Gastroesophageal sphincter (tissue), 4 donors: ENCODE measurements at regions not wholly inside any gene's neighbourhood (a gene's known extent, or its start where the extent isn't known, plus 50 kb on each side); places are given as distances from the start of the nearest gene placed in this dataset.

Experiments
- ATAC-seq: fragments of 150-250 bp; one replicate; pipeline ENCODE4 v1.9.1; 2016; ENCODE audit warnings: mild to moderate bottlenecking, moderate library complexity
- H3K27ac ChIP-seq, 4 donors: fragments of 200-600 bp; sonication (generic) in 3 of 4; 1 replicate in 3 of 4; 2 replicates in 1 of 4; pipeline ENCODE4 v1.5.1; 2016 to 2019
- H3K27me3 ChIP-seq: fragments of 200-600 bp; sonication (generic); one replicate; pipeline ENCODE4 v1.5.1; 2019
- H3K36me3 ChIP-seq, 2 donors: fragments of 200-600 bp; sonication (generic); one replicate each; pipeline ENCODE4 v1.5.1; 2019; ENCODE audit warnings: control low read depth in 1 of 2
- H3K4me1 ChIP-seq, 3 donors: fragments of 200-600 bp; sonication (generic); 1 replicate in 2 of 3; 2 replicates in 1 of 3; pipeline ENCODE4 v1.5.1; 2016 to 2019; ENCODE audit warnings: control low read depth in 2 of 3
- H3K4me3 ChIP-seq, 2 donors: fragments of 200-600 bp; sonication (generic); one replicate each; pipeline ENCODE4 v1.5.1; 2019; ENCODE audit warnings: mild to moderate bottlenecking in 1 of 2, moderate library complexity in 1 of 2
- H3K9me3 ChIP-seq, 3 donors: fragments of 200-600 bp; sonication (generic); one replicate each; pipeline ENCODE4 v1.5.1; 2017 to 2019; ENCODE audit warnings: control low read depth in 2 of 3
- EP300 ChIP-seq: sonication (generic); formaldehyde crosslinking; IDR thresholded peaks from one replicate; pipeline ENCODE4 v1.6.1; 2017; ENCODE audit warnings: antibody characterized with exemption, mild to moderate bottlenecking
- POLR2A ChIP-seq, 2 donors: fragments of 450-650 bp; IDR thresholded peaks; one replicate each; pipeline ENCODE4 v1.6.1; 2017; ENCODE audit warnings: antibody characterized with exemption in 2 of 2, mild to moderate bottlenecking in 2 of 2, moderate library complexity in 1 of 2
- POLR2AphosphoS5 ChIP-seq: sonication (generic); formaldehyde crosslinking; IDR thresholded peaks from one replicate; pipeline ENCODE4 v1.6.1; 2017; ENCODE audit warnings: antibody characterized with exemption
- WGBS, 2 donors: methylation state at CpG; one replicate each; pipeline ENCODE4 v1.1.5; 2018; ENCODE audit warnings: low coverage in 1 of 2; 5-methylcytosine and 5-hydroxymethylcytosine counted together
- TF ChIP-seq, protein P1 (sequence below), 4 experiments: fragments of 200-600 bp in 2 of 4; fragments of 450-650 bp in 2 of 4; sonication (generic) in 1 of 4; IDR thresholded peaks; one replicate each; pipeline ENCODE4 v1.5.1; 2017 to 2019; ENCODE audit warnings: antibody characterized with exemption in 4 of 4, mild to moderate bottlenecking in 2 of 4, moderate library complexity in 2 of 4

DNA sequence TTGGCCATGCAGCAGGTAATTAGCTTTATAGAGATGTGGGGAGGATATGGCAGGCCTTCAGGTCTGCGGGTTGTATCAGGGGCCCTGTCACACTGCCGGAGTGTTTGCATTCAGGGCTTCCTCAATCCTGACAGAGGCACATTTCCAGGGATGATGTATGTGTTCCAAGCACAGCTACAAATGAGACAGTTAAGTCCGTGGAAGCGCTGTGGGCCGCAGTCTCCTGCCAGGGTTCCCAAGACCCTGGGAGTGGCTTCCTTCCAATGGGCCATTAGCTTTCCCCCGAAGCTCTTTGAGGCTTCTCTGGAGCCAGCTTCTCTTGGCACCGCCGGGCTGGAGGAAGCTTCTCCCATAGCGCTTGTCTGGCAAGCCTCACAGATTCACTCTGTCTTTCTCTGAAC, 1524.7 kb upstream of the TMEM132C start:
- no peak for ATAC-seq
- Histone ChIP-seq H3K27me3 (no peaks in the 10 kb centered on the region), H3K9me3 (no peaks in the 10 kb centered on the region), H3K4me1 (no peaks in the 10 kb centered on the region), H3K36me3 (no peaks in the 10 kb centered on the region), H3K4me3 (no peak overlapping the region), H3K27ac (no peak overlapping the region)
- 17 to 83% methylated on average over 3 to 6 of the region's 9 CpGs for WGBS, 2 donors
- TF ChIP-seq, protein P1, sequence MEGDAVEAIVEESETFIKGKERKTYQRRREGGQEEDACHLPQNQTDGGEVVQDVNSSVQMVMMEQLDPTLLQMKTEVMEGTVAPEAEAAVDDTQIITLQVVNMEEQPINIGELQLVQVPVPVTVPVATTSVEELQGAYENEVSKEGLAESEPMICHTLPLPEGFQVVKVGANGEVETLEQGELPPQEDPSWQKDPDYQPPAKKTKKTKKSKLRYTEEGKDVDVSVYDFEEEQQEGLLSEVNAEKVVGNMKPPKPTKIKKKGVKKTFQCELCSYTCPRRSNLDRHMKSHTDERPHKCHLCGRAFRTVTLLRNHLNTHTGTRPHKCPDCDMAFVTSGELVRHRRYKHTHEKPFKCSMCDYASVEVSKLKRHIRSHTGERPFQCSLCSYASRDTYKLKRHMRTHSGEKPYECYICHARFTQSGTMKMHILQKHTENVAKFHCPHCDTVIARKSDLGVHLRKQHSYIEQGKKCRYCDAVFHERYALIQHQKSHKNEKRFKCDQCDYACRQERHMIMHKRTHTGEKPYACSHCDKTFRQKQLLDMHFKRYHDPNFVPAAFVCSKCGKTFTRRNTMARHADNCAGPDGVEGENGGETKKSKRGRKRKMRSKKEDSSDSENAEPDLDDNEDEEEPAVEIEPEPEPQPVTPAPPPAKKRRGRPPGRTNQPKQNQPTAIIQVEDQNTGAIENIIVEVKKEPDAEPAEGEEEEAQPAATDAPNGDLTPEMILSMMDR (IDR thresholded peaks at IDR 0.05): no peak
- no peak for TF ChIP-seq POLR2AphosphoS5
- TF ChIP-seq POLR2A (IDR thresholded peaks at IDR 0.05): no peak
- TF ChIP-seq EP300: no peak

DNA sequence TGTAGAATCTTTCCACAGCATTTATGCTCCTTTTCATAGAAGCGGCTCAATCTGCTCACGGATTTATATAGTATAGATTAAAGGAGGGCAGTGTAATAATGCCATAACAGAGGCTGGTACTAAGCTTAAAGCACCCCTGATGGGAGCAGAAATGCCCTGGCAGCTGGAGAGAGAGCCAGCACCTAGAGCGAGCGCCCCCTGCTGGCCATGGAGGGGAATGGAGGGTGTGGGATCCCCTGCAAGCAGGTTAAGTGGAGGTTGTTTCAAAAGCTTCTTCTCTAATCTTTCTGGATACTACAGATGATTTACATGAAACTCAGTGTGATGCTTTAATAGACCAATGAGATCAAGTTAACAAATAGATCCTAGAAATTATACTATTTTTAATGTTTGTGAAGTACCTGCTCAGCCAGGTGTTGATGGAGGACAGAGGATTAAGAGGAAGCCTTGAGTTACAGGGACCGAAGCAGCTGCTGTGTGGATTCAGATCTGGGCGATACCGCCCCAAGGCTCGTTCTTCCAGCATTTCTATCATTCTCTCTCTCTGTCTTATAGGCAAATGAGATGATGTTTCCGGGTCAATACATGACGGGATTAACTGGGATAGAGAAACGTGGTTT, 1519.3 kb upstream of the TMEM132C start:
- Histone ChIP-seq H3K27ac (no peak overlapping the region), H3K9me3 (no peaks in the 10 kb centered on the region), H3K4me1 (no peaks in the 10 kb centered on the region), H3K4me3 (no peak overlapping the region), H3K27me3 (peaks cover 20% of the 10 kb centered on the region), H3K36me3 (no peaks in the 10 kb centered on the region)
- no peak for TF ChIP-seq POLR2A (IDR thresholded peaks at IDR 0.05)
- TF ChIP-seq, protein P1 (IDR thresholded peaks at IDR 0.05): peak; percentile 44 to 85 (median 62)
- no peak for ATAC-seq
- WGBS, 2 donors: 58 to 66% methylated on average over 8 of the region's 11 CpGs

DNA sequence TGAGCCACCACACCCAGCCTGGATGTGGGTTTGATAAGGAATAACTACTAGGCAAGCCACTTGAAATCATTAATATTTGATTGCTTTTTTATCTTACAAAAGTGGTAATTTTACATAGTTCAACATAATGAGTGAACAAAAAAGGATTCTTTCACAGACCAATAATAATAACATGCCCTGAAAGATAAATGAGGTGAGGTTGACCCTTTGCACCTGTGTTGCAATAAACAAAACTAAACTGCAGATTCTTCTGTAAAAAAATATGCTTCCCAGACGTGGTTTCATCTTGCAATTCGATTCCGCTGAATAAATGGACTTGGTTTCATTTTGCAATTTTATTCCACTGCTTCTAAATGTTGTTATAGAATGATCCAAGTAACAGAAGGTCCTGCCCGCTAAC, 1514.9 kb upstream of the TMEM132C start:
- Histone ChIP-seq H3K4me3 (no peak overlapping the region), H3K9me3 (no peaks in the 10 kb centered on the region), H3K4me1 (no peaks in the 10 kb centered on the region), H3K36me3 (no peaks in the 10 kb centered on the region), H3K27ac (no peak overlapping the region), H3K27me3 (peaks cover 20% of the 10 kb centered on the region)
- no peak for TF ChIP-seq POLR2A (IDR thresholded peaks at IDR 0.05)
- no peak for TF ChIP-seq EP300
- TF ChIP-seq, protein P1 (IDR thresholded peaks at IDR 0.05): no peak
- no peak for TF ChIP-seq POLR2AphosphoS5
- 15 to 49% methylated on average over 4 of the region's 4 CpGs for WGBS, 2 donors
- ATAC-seq: no peak

DNA sequence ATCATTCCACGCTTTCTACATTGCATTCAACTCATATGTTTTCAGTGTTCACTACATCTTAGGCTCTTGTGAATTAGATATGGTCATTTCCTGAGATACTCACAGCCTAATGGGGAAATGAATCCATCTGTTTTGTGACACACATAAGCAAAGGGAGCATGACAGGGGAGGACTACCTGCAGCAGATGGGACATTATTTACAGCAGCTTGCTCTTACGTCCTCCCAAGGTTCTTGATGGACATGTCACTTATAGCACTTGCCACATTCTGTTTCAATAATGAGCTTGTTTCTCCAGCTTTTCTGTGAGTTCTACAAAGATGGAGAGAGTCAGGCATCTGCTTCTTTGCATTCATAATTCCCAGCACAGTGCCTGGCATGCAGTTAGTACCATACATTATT, 1509.6 kb upstream of the TMEM132C start:
- Histone ChIP-seq H3K4me1 (no peaks in the 10 kb centered on the region), H3K27ac (no peak overlapping the region), H3K27me3 (no peaks in the 10 kb centered on the region), H3K9me3 (no peaks in the 10 kb centered on the region), H3K4me3 (no peak overlapping the region), H3K36me3 (no peaks in the 10 kb centered on the region)
- ATAC-seq: no peak
- WGBS, 2 donors: 42 to 85% methylated on average over 2 of the region's 2 CpGs
- no peak for TF ChIP-seq EP300
- TF ChIP-seq, protein P1 (IDR thresholded peaks at IDR 0.05): no peak
- TF ChIP-seq POLR2A (IDR thresholded peaks at IDR 0.05): no peak
- TF ChIP-seq POLR2AphosphoS5: no peak

DNA sequence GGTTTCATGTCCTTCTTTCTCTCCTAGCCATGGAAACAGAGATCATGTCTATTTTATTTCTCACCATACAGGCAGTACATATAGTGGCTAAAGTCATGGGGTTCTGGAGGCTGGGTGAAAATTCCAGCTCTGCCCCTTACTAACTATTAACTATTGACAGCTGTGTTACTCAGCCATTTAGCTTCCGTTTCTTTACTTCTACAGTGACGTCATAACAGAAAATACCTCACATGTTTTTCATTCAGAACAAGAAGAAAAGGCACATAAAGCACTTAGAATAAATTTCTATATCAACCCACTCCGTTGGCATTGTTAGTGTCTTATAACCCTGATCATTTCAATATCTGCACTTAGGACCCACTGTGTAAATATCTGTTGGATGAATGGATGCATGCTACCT, 1506.9 kb upstream of the TMEM132C start:
- TF ChIP-seq POLR2A (IDR thresholded peaks at IDR 0.05) (no peak), POLR2AphosphoS5 (no peak), EP300 (no peak)
- TF ChIP-seq, protein P1 (IDR thresholded peaks at IDR 0.05): no peak
- no peak for ATAC-seq
- Histone ChIP-seq H3K4me1 (no peaks in the 10 kb centered on the region), H3K27ac (no peak overlapping the region), H3K36me3 (no peaks in the 10 kb centered on the region), H3K9me3 (peaks cover 0 to 27% (median 0%) of the 10 kb centered on the region in 3 donors), H3K27me3 (no peaks in the 10 kb centered on the region), H3K4me3 (no peak overlapping the region)
- 55 to 64% methylated on average over 3 of the region's 3 CpGs for WGBS, 2 donors
